AG04449 (cell line): ENCODE measurements at regions not wholly inside any gene's neighbourhood (a gene's known extent, or its start where the extent isn't known, plus 50 kb on each side); places are given as distances from the start of the nearest gene placed in this dataset.

Source experiments
- CTCF ChIA-PET: fragments of 350-600 bp; formaldehyde crosslinking; extraction: SDS; loops from one replicate; lab custom pipeline; 2021; ENCODE audit warnings: antibody characterized with exemption; lab: Yijun Ruan, JAX
- POLR2A ChIA-PET: fragments of 400-600, 350-600 bp; formaldehyde crosslinking; extraction: SDS; loops from one replicate; lab custom pipeline; 2020; ENCODE audit warnings: antibody characterized with exemption, inconsistent platforms; lab: Yijun Ruan, JAX
- DNase-seq: peaks from one replicate; pipeline ENCODE4 v3.0.0-alpha.2; 2010; ENCODE audit warnings: low read depth, low spot score
- H3K4me3 ChIP-seq: 2 replicates; pipeline ENCODE4 v1.5.1; 2011; ENCODE audit warnings: low read depth, mild to moderate bottlenecking, control low read depth, low read length
- TF ChIP-seq, protein P1 (sequence below): IDR thresholded peaks from one replicate; pipeline ENCODE4 v1.5.1; 2011; ENCODE audit warnings: mild to moderate bottlenecking, moderate library complexity, low read length, control low read depth, inconsistent platforms; ENCODE audit not compliant: insufficient read depth; ENCODE audit errors: missing control alignments

DNA sequence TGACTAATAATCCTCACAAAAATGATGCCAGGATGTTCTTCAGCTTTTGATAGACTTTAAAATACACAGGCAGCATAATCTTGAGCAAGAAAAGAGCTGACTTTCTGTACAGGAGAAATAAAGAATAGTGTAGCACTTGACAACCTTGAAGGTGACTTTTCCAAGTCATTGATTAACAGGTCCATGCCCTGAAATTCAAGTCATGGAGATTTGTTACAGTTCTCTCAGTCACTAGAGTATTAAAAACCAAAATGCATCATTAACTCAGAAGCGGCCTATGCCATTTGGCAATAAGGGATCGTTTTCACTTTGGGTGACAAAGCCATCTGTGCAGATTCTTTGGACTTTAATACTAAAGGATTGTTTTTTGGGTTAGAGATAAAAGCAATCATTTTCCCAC, 692.7 kb upstream of the SGO1 start:
- no peak overlapping the region for H3K4me3 ChIP-seq
- DNase-seq, result no peak
- TF ChIP-seq, protein P1, sequence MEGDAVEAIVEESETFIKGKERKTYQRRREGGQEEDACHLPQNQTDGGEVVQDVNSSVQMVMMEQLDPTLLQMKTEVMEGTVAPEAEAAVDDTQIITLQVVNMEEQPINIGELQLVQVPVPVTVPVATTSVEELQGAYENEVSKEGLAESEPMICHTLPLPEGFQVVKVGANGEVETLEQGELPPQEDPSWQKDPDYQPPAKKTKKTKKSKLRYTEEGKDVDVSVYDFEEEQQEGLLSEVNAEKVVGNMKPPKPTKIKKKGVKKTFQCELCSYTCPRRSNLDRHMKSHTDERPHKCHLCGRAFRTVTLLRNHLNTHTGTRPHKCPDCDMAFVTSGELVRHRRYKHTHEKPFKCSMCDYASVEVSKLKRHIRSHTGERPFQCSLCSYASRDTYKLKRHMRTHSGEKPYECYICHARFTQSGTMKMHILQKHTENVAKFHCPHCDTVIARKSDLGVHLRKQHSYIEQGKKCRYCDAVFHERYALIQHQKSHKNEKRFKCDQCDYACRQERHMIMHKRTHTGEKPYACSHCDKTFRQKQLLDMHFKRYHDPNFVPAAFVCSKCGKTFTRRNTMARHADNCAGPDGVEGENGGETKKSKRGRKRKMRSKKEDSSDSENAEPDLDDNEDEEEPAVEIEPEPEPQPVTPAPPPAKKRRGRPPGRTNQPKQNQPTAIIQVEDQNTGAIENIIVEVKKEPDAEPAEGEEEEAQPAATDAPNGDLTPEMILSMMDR, result no peak
- CTCF ChIA-PET, result no interaction called here
- POLR2A ChIA-PET, result no interaction called here

GRCh38 chr3:20873235-20873634, 687.2 kb upstream of the SGO1 start:
- CTCF ChIA-PET, result no interaction called here
- TF ChIP-seq, protein P1, result no peak
- POLR2A ChIA-PET, result no interaction called here
- H3K4me3 ChIP-seq, result no peak overlapping the region
- DNase-seq, result no peak

- DNase-seq, result no peak
- TF ChIP-seq, protein P1, result no peak
- ChIA-PET POLR2A (no interaction called here), CTCF (no interaction called here)
- no peak overlapping the region for H3K4me3 ChIP-seq
Measured at GRCh38 chr3:20870106-20870899, 684.3 kb upstream of the SGO1 start.

- CTCF ChIA-PET, result no interaction called here
- no peak overlapping the region for H3K4me3 ChIP-seq
- TF ChIP-seq, protein P1, result no peak
- POLR2A ChIA-PET, result no interaction called here
- no peak for DNase-seq
Measured at GRCh38 chr3:20865803-20866202, 679.8 kb upstream of the SGO1 start.

- CTCF ChIA-PET, result no interaction called here
- TF ChIP-seq, protein P1, result no peak
- POLR2A ChIA-PET, result no interaction called here
- no peak overlapping the region for H3K4me3 ChIP-seq
- DNase-seq, result no peak
Measured at GRCh38 chr3:20861454-20861853, 675.4 kb upstream of the SGO1 start.

- TF ChIP-seq, protein P1, result no peak
- peak; percentile 33 for DNase-seq
- H3K4me3 ChIP-seq, result no peak overlapping the region
- CTCF ChIA-PET, result interaction anchor here (0.9 kb wide), 1 partner anchor 345 kb away, joined by 3 read pairs; no protein-coding TSS in a partner anchor
- POLR2A ChIA-PET, result no interaction called here
Measured at GRCh38 chr3:20857636-20858035, 671.6 kb upstream of the SGO1 start.
